ENCODE measurements at regions not wholly inside any gene's neighbourhood (a gene's known extent, or its start where the extent isn't known, plus 50 kb on each side); places are given as distances from the start of the nearest gene placed in this dataset.

DNA sequence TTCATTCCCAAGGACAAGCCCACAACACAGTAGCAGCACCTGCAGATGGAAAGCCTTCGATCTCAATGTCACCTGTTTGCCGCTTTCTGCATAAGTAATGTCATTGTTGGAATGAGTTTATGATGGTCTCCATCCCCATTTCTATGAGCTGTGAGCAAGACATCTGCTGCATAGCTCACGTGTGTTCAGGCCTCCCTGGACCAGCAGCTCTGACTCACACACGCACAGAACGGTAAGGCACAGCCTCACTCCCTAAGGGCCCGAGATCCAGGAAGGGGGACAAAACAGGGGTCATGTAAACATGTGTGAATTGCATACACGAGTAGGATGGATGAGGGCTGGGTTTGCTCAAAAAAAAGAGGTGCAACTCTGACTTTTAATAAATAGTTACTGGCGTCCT, 223.1 kb downstream of the SOX9 start:
- TF ChIP-seq, protein P1, sequence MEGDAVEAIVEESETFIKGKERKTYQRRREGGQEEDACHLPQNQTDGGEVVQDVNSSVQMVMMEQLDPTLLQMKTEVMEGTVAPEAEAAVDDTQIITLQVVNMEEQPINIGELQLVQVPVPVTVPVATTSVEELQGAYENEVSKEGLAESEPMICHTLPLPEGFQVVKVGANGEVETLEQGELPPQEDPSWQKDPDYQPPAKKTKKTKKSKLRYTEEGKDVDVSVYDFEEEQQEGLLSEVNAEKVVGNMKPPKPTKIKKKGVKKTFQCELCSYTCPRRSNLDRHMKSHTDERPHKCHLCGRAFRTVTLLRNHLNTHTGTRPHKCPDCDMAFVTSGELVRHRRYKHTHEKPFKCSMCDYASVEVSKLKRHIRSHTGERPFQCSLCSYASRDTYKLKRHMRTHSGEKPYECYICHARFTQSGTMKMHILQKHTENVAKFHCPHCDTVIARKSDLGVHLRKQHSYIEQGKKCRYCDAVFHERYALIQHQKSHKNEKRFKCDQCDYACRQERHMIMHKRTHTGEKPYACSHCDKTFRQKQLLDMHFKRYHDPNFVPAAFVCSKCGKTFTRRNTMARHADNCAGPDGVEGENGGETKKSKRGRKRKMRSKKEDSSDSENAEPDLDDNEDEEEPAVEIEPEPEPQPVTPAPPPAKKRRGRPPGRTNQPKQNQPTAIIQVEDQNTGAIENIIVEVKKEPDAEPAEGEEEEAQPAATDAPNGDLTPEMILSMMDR (IDR thresholded peaks at IDR 0.05): no peak
- TF ChIP-seq POLR2A (IDR thresholded peaks at IDR 0.05): no peak
- no peak for TF ChIP-seq POLR2AphosphoS5 (IDR thresholded peaks at IDR 0.05; ENCODE audit: insufficient read depth in 1 of 2, low read depth in 1 of 2)

Data from vagina (tissue), 2 donors.